ENCODE measurements at regions not wholly inside any gene's neighbourhood (a gene's known extent, or its start where the extent isn't known, plus 50 kb on each side); places are given as distances from the start of the nearest gene placed in this dataset.

DNA sequence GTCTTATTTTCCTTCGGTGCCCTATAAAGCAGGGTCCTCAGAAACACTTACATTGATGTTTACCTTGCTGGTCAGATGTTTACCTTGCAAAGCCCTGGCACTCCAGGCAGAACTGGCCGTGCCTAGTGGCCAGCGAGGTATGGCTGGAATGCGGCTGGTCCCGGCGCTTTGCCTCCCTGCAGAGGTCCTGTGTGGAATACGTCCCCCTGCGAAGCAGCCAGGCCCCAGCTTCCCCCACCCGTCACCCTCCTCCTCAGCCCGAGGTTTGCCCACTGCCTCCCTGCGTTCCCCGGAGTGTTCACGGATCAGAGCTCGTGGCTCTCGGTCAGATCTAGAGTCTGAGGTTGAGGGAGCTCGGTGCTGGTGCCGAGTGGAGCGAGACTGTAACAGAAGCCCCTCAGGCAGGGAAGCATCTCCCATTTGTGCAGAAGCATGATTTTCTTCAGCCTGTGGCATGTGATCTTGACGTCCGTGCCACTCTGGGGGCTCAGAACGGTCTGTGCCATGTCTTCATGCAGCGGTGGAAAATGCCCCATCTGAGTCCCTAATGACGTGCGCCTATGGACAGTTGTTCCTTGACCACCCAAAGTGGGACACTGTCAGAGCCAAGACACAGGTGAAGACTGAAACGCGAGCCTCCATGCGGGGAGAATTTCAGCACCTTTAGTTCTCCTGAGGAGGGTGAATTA lies 54.8 kb upstream of the SOX1 start:
- Mint-ChIP-seq H3K27me3 (ENCODE audit: low read depth) (peaks cover 2% of the 10 kb centered on the region), H3K27ac (no peak overlapping the region), H3K9me3 (peaks cover 3% of the 10 kb centered on the region), H3K4me3 (no peak overlapping the region), H3K36me3 (ENCODE audit: low read depth) (no peaks in the 10 kb centered on the region), H3K4me1 (ENCODE audit: low read depth) (no peaks in the 10 kb centered on the region)
- CTCF ChIA-PET, result no interaction called here
- no peak for DNase-seq
- intact Hi-C loops (cut with micrococcal nuclease), result no loop called here

DNA sequence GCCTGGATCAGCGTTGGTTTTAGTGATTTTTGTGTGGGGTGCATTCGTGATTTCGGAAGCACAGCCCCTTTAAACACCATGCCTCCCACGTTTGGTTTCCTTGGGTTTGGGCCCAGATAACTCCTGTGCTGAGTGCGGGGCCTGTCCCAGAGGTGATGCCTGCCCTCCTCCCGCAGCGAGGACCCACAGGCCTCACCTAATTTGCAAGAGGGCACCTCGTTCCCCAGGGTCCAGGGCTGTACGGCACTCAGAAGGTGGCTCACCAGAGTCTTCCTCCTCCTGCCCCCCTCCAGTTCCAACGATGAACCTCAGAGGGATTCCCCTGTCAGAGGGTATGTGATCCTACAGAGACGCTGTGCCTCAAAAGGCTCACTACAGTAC lies 54.3 kb upstream of the SOX1 start:
- no peak for DNase-seq
- H3K27ac Mint-ChIP-seq, result no peak overlapping the region
- intact Hi-C loops (cut with micrococcal nuclease), result no loop called here
- H3K9me3 Mint-ChIP-seq, result peaks cover 3% of the 10 kb centered on the region
- no peaks in the 10 kb centered on the region for H3K36me3 Mint-ChIP-seq (ENCODE audit: low read depth)
- H3K4me1 Mint-ChIP-seq (ENCODE audit: low read depth), result no peaks in the 10 kb centered on the region
- no peak overlapping the region for H3K4me3 Mint-ChIP-seq
- CTCF ChIA-PET, result no interaction called here
- peaks cover 2% of the 10 kb centered on the region for H3K27me3 Mint-ChIP-seq (ENCODE audit: low read depth)

DNA sequence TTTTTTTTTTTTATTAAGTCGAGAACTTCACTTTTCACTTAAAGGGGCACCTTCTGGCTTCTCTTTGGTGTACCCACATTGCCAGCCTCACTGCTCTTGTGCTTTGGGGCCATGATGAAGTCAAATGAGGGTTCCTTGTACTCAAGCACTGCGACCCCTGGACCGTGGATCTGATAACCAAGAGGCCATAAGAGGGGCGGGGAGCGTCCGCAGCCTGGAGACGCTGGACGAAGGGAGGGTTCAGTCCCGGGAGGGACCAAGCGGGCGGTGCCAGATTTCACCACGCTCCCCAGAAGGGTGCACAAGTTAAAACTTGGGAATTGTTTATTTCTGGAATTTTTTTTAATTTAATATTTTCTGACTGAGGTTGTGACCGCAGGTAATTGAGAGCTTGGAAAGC lies 53.3 kb upstream of the SOX1 start:
- no peak for DNase-seq
- CTCF ChIA-PET, result no interaction called here
- Mint-ChIP-seq H3K9me3 (peaks cover 3% of the 10 kb centered on the region), H3K4me1 (ENCODE audit: low read depth) (no peaks in the 10 kb centered on the region), H3K27ac (no peak overlapping the region), H3K4me3 (no peak overlapping the region), H3K36me3 (ENCODE audit: low read depth) (no peaks in the 10 kb centered on the region), H3K27me3 (ENCODE audit: low read depth) (peaks cover 5% of the 10 kb centered on the region)
- intact Hi-C loops (cut with micrococcal nuclease), result no loop called here

DNA sequence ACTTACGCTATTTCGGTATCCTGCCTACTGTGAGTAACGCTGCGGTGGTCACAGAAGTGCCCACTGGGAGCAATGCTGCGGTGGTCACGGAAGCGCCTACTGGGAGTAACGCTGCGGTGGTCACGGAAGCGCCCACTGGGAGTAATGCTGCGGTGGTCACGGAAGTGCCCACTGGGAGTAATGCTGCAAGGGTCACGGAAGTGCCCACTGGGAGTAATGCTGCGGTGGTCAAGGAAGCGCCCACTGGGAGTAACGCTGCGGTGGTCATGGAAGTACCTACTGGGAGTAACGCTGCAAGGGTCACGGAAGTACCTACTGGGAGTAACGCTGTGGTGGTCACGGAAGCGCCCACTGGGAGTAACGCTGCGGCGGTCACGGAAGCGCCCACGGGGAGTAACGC lies 52.1 kb upstream of the SOX1 start:
- H3K27ac Mint-ChIP-seq, result no peak overlapping the region
- CTCF ChIA-PET, result no interaction called here
- intact Hi-C loops (cut with micrococcal nuclease), result no loop called here
- peaks cover 10% of the 10 kb centered on the region for H3K27me3 Mint-ChIP-seq (ENCODE audit: low read depth)
- no peak overlapping the region for H3K4me3 Mint-ChIP-seq
- no peaks in the 10 kb centered on the region for H3K36me3 Mint-ChIP-seq (ENCODE audit: low read depth)
- H3K4me1 Mint-ChIP-seq (ENCODE audit: low read depth), result no peaks in the 10 kb centered on the region
- peaks cover 3% of the 10 kb centered on the region for H3K9me3 Mint-ChIP-seq
- no peak for DNase-seq
